Heart left ventricle (tissue), 16 donors: ENCODE measurements at regions not wholly inside any gene's neighbourhood (a gene's known extent, or its start where the extent isn't known, plus 50 kb on each side); places are given as distances from the start of the nearest gene placed in this dataset.
A peak's percentile ranks its signal among the peaks of the same experiment; 100 is the strongest.

Experiments used
- ATAC-seq, 4 donors: fragments of 200-7000 bp; cut with Tn5 transposase; one replicate each; pipeline ENCODE4 v1.9.1; 2020 to 2022; ENCODE audit warnings: moderate library complexity in 4 of 4, mild to moderate bottlenecking in 3 of 4, moderate number of reproducible peaks in 1 of 4
- DNase-seq, 5 donors: peaks; one replicate each; pipeline ENCODE4 v3.0.0-alpha.2; 2020
- H3K27ac ChIP-seq, 12 donors: fragments of 200-600 bp; sonication (generic) in 4 of 12; one replicate each; pipeline versions ENCODE4 v1.5.0 to v1.8.0; 2016 to 2022; ENCODE audit warnings: mild to moderate bottlenecking in 2 of 12
- H3K27me3 ChIP-seq, 9 donors: fragments of 200-600 bp; sonication (generic) in 2 of 9; one replicate each; pipeline versions ENCODE4 v1.5.1 to v1.8.0; 2016 to 2022; ENCODE audit warnings: mild to moderate bottlenecking in 3 of 9
- H3K36me3 ChIP-seq, 9 donors: fragments of 200-600 bp; sonication (generic) in 2 of 9; one replicate each; pipeline versions ENCODE4 v1.5.0 to v1.8.0; 2018 to 2022; ENCODE audit warnings: mild to moderate bottlenecking in 2 of 9
- H3K4me1 ChIP-seq, 12 donors: fragments of 200-600 bp; sonication (generic) in 4 of 12; one replicate each; pipeline versions ENCODE4 v1.5.0 to v1.8.0; 2016 to 2022; ENCODE audit warnings: mild to moderate bottlenecking in 3 of 12
- H3K4me3 ChIP-seq, 12 donors: fragments of 200-600 bp; sonication (generic) in 4 of 12; one replicate each; pipeline versions ENCODE4 v1.5.0 to v1.8.0; 2017 to 2022; ENCODE audit warnings: mild to moderate bottlenecking in 9 of 12, moderate library complexity in 4 of 12
- H3K9me3 ChIP-seq, 12 donors: fragments of 200-600 bp; sonication (generic) in 4 of 12; one replicate each; pipeline versions ENCODE4 v1.5.0 to v1.8.0; 2016 to 2022; ENCODE audit warnings: mild to moderate bottlenecking in 1 of 12
- CTCF ChIP-seq, 12 donors: fragments of 200-600 bp; sonication (generic) in 4 of 12; IDR thresholded peaks; one replicate each; pipeline versions ENCODE4 v1.5.0 to v1.8.0; 2018 to 2022; ENCODE audit warnings: antibody characterized with exemption in 12 of 12, mild to moderate bottlenecking in 5 of 12
- POLR2A ChIP-seq, 2 donors: fragments of 450-650 bp; IDR thresholded peaks; one replicate each; pipeline ENCODE4 v1.6.1; 2017; ENCODE audit warnings: antibody characterized with exemption in 2 of 2, mild to moderate bottlenecking in 2 of 2, moderate library complexity in 2 of 2
- WGBS, 4 donors: extraction: QIAGEN DNeasy Blood & Tissue Kit in 2 of 4; methylation state at CpG; one replicate each; pipeline versions ENCODE4 v1.1.5 to v1.1.7; 2013 to 2018; 5-methylcytosine and 5-hydroxymethylcytosine counted together
- intact Hi-C, 10 donors: fragments of 100-400 bp; cut with DNase I; formaldehyde crosslinking; loops; one replicate each; pipeline versions ENCODE4 v1.11.1 to v1.14.2; 2022
- donor health status: ischemic (EF 13 %, LVEDD 7.1; RV severe dilation, severe dysfunction).
- donor health status: healthy with polysubstance abuse.
- donor health status: DM: no; HTN: yes; CAD: no.
- donor health status: DM: no; HTN: no; CAD: no.
- donor health status: ischemic (EF 25% LVEDD 6.9; RV normal size, moderate dysfunction).
- donor health status: ischemic (EF 25% LVEDD 5.7; RV mildly dilated, moderate dysfunction).
- donor health status: healthy.
- donor health status: DM: yes; HTN: yes; CAD: no.
- donor health status: ischemic (EF 35%, LVEDD 5.7; RV mildly dilated, moderate dysfunction).
- donor health status: nonischemic (EF 11% LVEDD 7.7; RV severe dilation, severe dysfunction).
- donor health status: DM: yes; HTN: yes; CAD: no.
- donor health status: PGD.
- donor health status: ischemic (EF 29% LVEDD 5.4; RV normal size, mild dysfunction).
- donor health status: nonischemic (EF 23%, LVEDD 6.1; RV moderate dilation, normal function).

- Histone ChIP-seq H3K27me3 (no peaks in the 10 kb centered on the region), H3K27ac (peak overlapping the region in 3 of 12 donors; percentile 2 to 69 (median 7)), H3K36me3 (no peaks in the 10 kb centered on the region), H3K4me1 (peaks cover 0 to 32% (median under 1%) of the 10 kb centered on the region in 12 donors), H3K9me3 (peaks cover 0 to 17% (median 0%) of the 10 kb centered on the region in 12 donors), H3K4me3 (no peak overlapping the region)
- no peak for DNase-seq
- 93 to 100% (median 97%) methylated on average over 1 of the region's 1 CpG for WGBS, 4 donors
- intact Hi-C loops, result no loop called here
- peak in 3 of 4 donors; percentile 45 to 64 (median 52) for ATAC-seq
- no peak for TF ChIP-seq POLR2A (IDR thresholded peaks at IDR 0.05)
Observed at GRCh38 chr11:95647355-95647754, 142.2 kb downstream of the FAM76B start.

- ATAC-seq, result no peak
- no peak for TF ChIP-seq POLR2A (IDR thresholded peaks at IDR 0.05)
- no peak for TF ChIP-seq CTCF (IDR thresholded peaks at IDR 0.05)
- intact Hi-C loops, result no loop called here
Observed at GRCh38 chr11:95641495-95641894, 148.1 kb downstream of the FAM76B start.

GRCh38 chr11:95638501-95638900, 151.1 kb downstream of the FAM76B start:
- no peak for TF ChIP-seq CTCF (IDR thresholded peaks at IDR 0.05)
- WGBS, 4 donors, result 87 to 92% (median 89%) methylated on average over 1 of the region's 1 CpG
- no peak overlapping the region for H3K4me3 ChIP-seq
- H3K4me1 ChIP-seq, result no peaks in the 10 kb centered on the region
- no peak overlapping the region for H3K27ac ChIP-seq
- intact Hi-C loops, result no loop called here
- no peaks in the 10 kb centered on the region for H3K36me3 ChIP-seq
- H3K27me3 ChIP-seq, result no peaks in the 10 kb centered on the region
- ATAC-seq (no peak), DNase-seq (no peak)
- H3K9me3 ChIP-seq, result peaks cover 0 to 5% (median 0%) of the 10 kb centered on the region in 12 donors

More at GRCh38 chr11:95641495-95641894, 148.1 kb downstream of the FAM76B start:
- H3K27ac ChIP-seq, result no peak overlapping the region
- no peaks in the 10 kb centered on the region for H3K4me1 ChIP-seq
- DNase-seq, result no peak
- peaks cover 0 to 19% (median 0%) of the 10 kb centered on the region in 12 donors for H3K9me3 ChIP-seq
- no peaks in the 10 kb centered on the region for H3K27me3 ChIP-seq
- WGBS, 4 donors, result 65 to 69% (median 68%) methylated on average over 3 of the region's 3 CpGs
- H3K4me3 ChIP-seq, result no peak overlapping the region
- no peaks in the 10 kb centered on the region for H3K36me3 ChIP-seq

DNA sequence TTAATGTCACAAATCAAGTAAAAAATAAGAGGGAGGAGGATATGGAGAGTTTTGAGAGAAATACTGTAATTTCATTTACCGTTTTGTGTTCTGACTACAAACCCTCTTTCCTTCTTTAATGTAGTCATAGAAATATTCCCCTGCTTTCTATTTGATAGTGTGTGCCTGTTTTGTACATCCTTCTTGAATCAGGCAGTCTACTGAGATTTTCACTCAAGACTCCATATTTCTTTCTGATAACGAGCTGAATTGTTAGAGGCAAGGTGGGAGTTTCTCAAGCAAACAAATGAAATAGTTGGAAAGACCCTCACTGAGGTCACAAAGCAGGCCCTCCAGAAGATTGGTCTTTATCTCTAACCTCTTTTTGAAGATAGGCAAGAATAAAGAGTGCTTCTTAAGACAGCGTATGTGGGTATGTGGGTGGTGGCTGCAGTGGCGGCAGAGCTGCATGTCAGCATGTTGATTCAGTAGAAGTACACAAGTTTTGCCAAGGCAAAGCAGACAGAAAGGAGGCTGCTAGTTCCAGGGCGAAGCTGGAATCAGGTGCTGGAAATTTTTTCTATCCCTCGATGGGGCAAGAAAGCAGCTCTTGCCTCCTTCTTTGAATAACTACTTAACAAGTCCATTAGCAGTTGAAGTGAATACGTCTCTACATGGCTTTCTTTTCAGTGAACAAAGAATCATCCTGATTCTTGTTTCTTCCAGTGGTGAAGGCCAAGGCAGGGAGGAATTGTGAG, 164.2 kb downstream of the FAM76B start:
- Histone ChIP-seq H3K4me3 (no peak overlapping the region), H3K27me3 (no peaks in the 10 kb centered on the region), H3K4me1 (peaks cover 0 to 6% (median 0%) of the 10 kb centered on the region in 12 donors), H3K27ac (no peak overlapping the region), H3K36me3 (no peaks in the 10 kb centered on the region), H3K9me3 (peaks cover 0 to 22% (median 4%) of the 10 kb centered on the region in 12 donors)
- 59 to 66% (median 65%) methylated on average over 7 of the region's 7 CpGs for WGBS, 4 donors
- TF ChIP-seq CTCF (IDR thresholded peaks at IDR 0.05), result no peak
- no peak for TF ChIP-seq POLR2A (IDR thresholded peaks at IDR 0.05)
- DNase-seq, result no peak
- intact Hi-C loops, result no loop called here
- no peak for ATAC-seq
